OCI-LY7 (cell line): ENCODE measurements at regions not wholly inside any gene's neighbourhood (a gene's known extent, or its start where the extent isn't known, plus 50 kb on each side); places are given as distances from the start of the nearest gene placed in this dataset.

Experiments
- BruUV-seq: library from RNA; stranded (reverse); fragments of 400-500 nt; replicated peaks from 2 replicates; lab custom pipeline; 2021; lab: Mats Ljungman, UMichigan
- CTCF ChIA-PET: fragments of 300-600 bp; sonication (Branson Sonifier 250); formaldehyde crosslinking; loops from one replicate; lab custom pipeline; 2022; ENCODE audit warnings: antibody characterized with exemption; ENCODE audit not compliant: unreplicated experiment; lab: Charles Lee
- POLR2A ChIA-PET: fragments of 300-600 bp; sonication (Branson Sonifier 250); formaldehyde crosslinking; loops from one replicate; lab custom pipeline; 2022; ENCODE audit warnings: antibody characterized with exemption; lab: Charles Lee
- DNase-seq: peaks from one replicate; pipeline ENCODE4 v3.0.0-alpha.2; 2015; ENCODE audit warnings: low spot score
- H2AFZ ChIP-seq: fragments of 200-600 bp; sonication (generic), shearing (Covaris generic); 2 replicates; pipeline ENCODE4 v1.6.1; 2014; ENCODE audit warnings: mild to moderate bottlenecking, antibody characterized with exemption, low read length, moderate library complexity
- H3K27ac ChIP-seq: fragments of 200-600 bp; sonication (generic); 2 replicates; pipeline ENCODE4 v1.5.1; 2014; ENCODE audit warnings: mixed run types, low read depth, mild to moderate bottlenecking, moderate library complexity, low read length, inconsistent platforms; ENCODE audit not compliant: poor library complexity, severe bottlenecking
- H3K36me3 ChIP-seq: fragments of 200-600 bp; sonication (generic); 2 replicates; pipeline ENCODE4 v1.6.1; 2014; ENCODE audit warnings: mild to moderate bottlenecking, antibody characterized with exemption, low read length, moderate library complexity, mixed read lengths; ENCODE audit not compliant: insufficient read depth
- H3K4me1 ChIP-seq: fragments of 200-600 bp; sonication (generic); 2 replicates; pipeline ENCODE4 v1.5.1; 2014; ENCODE audit warnings: mild to moderate bottlenecking, low read length; ENCODE audit not compliant: insufficient read depth, poor library complexity, severe bottlenecking
- H3K4me2 ChIP-seq: fragments of 200-600 bp; sonication (generic); 2 replicates; pipeline ENCODE4 v1.6.1; 2014; ENCODE audit warnings: mild to moderate bottlenecking, low read length
- H3K4me3 ChIP-seq: fragments of 200-600 bp; sonication (generic); 2 replicates; pipeline ENCODE4 v1.5.1; 2014; ENCODE audit warnings: mild to moderate bottlenecking, low read depth, low read length; ENCODE audit not compliant: poor library complexity, severe bottlenecking
- H3K79me2 ChIP-seq: fragments of 200-600 bp; sonication (generic); 2 replicates; pipeline ENCODE4 v1.6.1; 2016; ENCODE audit warnings: low read depth, mild to moderate bottlenecking, low read length, moderate library complexity, mixed read lengths; ENCODE audit not compliant: insufficient read depth
- H3K9me2 ChIP-seq: fragments of 200-600 bp; sonication (generic); 2 replicates; pipeline ENCODE4 v1.6.1; 2016; ENCODE audit warnings: mild to moderate bottlenecking, low read length, mixed read lengths; ENCODE audit not compliant: insufficient read depth
- H3K9me3 ChIP-seq: fragments of 200-600 bp; sonication (generic); 2 replicates; pipeline ENCODE4 v1.6.1; 2014; ENCODE audit warnings: mild to moderate bottlenecking, mixed run types, low read length, mixed read lengths
- H4K20me1 ChIP-seq: fragments of 200-600 bp; sonication (generic); 2 replicates; pipeline ENCODE4 v1.6.1; 2014; ENCODE audit warnings: mild to moderate bottlenecking, antibody characterized with exemption, low read length, moderate library complexity, mixed read lengths; ENCODE audit not compliant: insufficient read depth
- EZH2phosphoT487 ChIP-seq: fragments of 200-600 bp; sonication (generic); IDR thresholded peaks from 2 replicates; pipeline ENCODE4 v1.6.1; 2018; ENCODE audit warnings: low read depth, borderline replicate concordance, mild to moderate bottlenecking, mixed run types, antibody characterized with exemption, low read length, moderate library complexity, mixed read lengths
- intact Hi-C: fragments of 100-400 bp; cut with micrococcal nuclease; formaldehyde crosslinking; loops from one replicate; pipeline ENCODE4 v1.10.0; 2022; ENCODE audit not compliant: unreplicated experiment
- TF ChIP-seq, protein P1 (sequence below): fragments of 200-600 bp; sonication (generic); conservative IDR thresholded peaks from 2 replicates; pipeline ENCODE4 v1.5.1; 2014; ENCODE audit warnings: mild to moderate bottlenecking, antibody characterized with exemption, low read length, moderate library complexity, mixed read lengths

DNA sequence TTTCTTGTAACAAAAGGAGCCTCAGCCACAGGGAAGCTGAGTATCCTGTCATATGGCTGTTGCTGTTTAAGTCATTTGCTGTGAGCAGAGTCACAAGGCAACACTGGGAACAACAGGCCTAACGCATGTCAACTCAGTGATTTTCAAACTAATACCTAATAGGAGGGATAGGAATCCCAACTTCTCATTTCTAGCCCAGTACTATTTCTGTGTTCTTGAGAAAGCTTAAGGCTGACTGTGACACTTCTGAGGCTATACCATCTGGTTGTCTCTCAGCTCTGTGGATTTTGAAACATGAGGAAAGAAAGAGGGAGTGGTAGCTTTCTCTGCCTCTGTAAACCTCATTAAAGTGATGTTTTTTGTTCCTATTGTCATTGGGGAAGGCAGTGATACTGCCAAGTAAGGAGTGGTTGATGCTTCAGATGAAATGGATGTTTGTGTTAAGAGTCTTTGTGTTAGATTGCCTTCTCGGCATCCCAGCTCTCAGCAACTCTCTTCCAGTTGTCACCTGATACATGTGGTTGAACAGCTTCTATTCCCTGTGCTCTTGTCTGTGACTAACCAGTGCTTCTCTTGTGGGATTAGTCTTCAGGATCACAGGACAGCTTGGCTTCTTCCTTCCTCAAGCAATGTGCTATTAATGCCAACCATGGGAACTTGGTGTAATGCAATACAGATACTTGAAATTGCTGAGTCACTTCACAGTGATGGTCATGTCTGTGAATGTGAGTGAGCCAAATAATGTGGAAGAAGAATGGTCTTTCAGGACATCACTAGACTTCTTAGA, 166.8 kb upstream of the IVNS1ABP start:
- H3K36me3 ChIP-seq: no peaks in the 10 kb centered on the region
- DNase-seq: no peak
- BruUV-seq: no TSS peak
- H3K4me3 ChIP-seq: no peak overlapping the region
- ChIA-PET CTCF (no interaction called here), POLR2A (interaction anchor here (0.7 to 1.1 kb wide), 3 partner anchors 9 to 17 kb away, joined by 3 to 4 read pairs (median 3); no protein-coding TSS in a partner anchor)
- intact Hi-C loops: no loop called here
- H3K27ac ChIP-seq: no peak overlapping the region
- no peaks in the 10 kb centered on the region for H3K79me2 ChIP-seq
- H3K9me3 ChIP-seq: no peaks in the 10 kb centered on the region
- H3K9me2 ChIP-seq: no peaks in the 10 kb centered on the region
- no peak for TF ChIP-seq EZH2phosphoT487
- TF ChIP-seq, protein P1, sequence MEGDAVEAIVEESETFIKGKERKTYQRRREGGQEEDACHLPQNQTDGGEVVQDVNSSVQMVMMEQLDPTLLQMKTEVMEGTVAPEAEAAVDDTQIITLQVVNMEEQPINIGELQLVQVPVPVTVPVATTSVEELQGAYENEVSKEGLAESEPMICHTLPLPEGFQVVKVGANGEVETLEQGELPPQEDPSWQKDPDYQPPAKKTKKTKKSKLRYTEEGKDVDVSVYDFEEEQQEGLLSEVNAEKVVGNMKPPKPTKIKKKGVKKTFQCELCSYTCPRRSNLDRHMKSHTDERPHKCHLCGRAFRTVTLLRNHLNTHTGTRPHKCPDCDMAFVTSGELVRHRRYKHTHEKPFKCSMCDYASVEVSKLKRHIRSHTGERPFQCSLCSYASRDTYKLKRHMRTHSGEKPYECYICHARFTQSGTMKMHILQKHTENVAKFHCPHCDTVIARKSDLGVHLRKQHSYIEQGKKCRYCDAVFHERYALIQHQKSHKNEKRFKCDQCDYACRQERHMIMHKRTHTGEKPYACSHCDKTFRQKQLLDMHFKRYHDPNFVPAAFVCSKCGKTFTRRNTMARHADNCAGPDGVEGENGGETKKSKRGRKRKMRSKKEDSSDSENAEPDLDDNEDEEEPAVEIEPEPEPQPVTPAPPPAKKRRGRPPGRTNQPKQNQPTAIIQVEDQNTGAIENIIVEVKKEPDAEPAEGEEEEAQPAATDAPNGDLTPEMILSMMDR: no peak
- H2AFZ ChIP-seq: no peak overlapping the region
- no peaks in the 10 kb centered on the region for H3K4me1 ChIP-seq
- no peaks in the 10 kb centered on the region for H4K20me1 ChIP-seq
- H3K4me2 ChIP-seq: no peak overlapping the region

DNA sequence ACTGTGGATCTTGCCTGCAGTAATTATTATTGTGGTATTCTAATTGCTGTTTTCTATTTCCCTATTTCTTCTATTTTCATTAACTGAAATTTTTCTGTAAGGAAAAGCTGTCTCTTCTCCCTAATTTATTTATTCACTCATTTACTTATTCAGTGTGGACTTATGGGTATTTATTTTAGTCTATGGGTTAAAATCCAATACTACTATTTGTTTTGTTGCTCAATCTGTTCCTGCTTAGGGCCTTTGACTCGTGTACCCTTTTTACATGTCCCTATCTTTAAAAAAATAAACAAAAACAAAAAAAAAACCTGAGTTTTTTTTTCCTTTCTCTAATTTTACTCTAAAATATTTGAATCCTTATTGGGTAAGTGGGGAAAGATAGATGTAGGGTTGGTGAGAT, 166.2 kb upstream of the IVNS1ABP start:
- Histone ChIP-seq H3K9me3 (no peaks in the 10 kb centered on the region), H3K4me2 (no peak overlapping the region), H3K4me3 (no peak overlapping the region), H3K36me3 (no peaks in the 10 kb centered on the region), H3K79me2 (no peaks in the 10 kb centered on the region), H3K27ac (no peak overlapping the region), H3K4me1 (no peaks in the 10 kb centered on the region), H3K9me2 (no peaks in the 10 kb centered on the region), H2AFZ (no peak overlapping the region), H4K20me1 (no peaks in the 10 kb centered on the region)
- no TSS peak for BruUV-seq
- CTCF ChIA-PET: no interaction called here
- TF ChIP-seq, protein P1: no peak
- TF ChIP-seq EZH2phosphoT487: no peak
- intact Hi-C loops: no loop called here
- POLR2A ChIA-PET: interaction anchor here (0.7 to 1.1 kb wide), 3 partner anchors 8 to 17 kb away, joined by 3 to 4 read pairs (median 3); no protein-coding TSS in a partner anchor
- DNase-seq: no peak

DNA sequence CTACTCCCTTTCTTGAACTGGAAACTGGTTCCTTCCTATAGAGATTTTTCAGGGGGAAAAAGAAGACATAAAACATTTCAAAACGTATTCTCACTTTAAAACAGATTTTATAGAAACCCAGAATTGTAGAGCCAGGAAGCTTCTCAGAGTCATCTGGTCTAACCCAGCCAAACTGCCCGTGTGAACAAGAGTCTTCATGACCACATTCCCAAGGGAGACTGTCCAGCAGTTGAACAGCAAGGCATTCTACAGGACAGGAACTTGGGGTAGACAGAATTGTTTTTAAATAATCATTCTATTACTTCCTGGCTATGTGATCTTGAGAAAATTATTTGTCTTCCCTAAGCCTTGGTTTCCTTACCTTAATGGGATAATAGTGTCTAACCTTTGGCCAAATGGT, 163.5 kb upstream of the IVNS1ABP start:
- no peak for DNase-seq
- no peaks in the 10 kb centered on the region for H3K4me1 ChIP-seq
- ChIA-PET POLR2A (no interaction called here), CTCF (no interaction called here)
- H3K36me3 ChIP-seq: no peaks in the 10 kb centered on the region
- no peak overlapping the region for H3K27ac ChIP-seq
- no peak for TF ChIP-seq EZH2phosphoT487
- TF ChIP-seq, protein P1: no peak
- no peak overlapping the region for H3K4me3 ChIP-seq
- no peak overlapping the region for H3K4me2 ChIP-seq
- no peaks in the 10 kb centered on the region for H4K20me1 ChIP-seq
- no TSS peak for BruUV-seq
- no peaks in the 10 kb centered on the region for H3K9me2 ChIP-seq
- no peaks in the 10 kb centered on the region for H3K79me2 ChIP-seq
- intact Hi-C loops: no loop called here
- H3K9me3 ChIP-seq: no peaks in the 10 kb centered on the region
- H2AFZ ChIP-seq: no peak overlapping the region
